ENCODE measurements at regions not wholly inside any gene's neighbourhood (a gene's known extent, or its start where the extent isn't known, plus 50 kb on each side); places are given as distances from the start of the nearest gene placed in this dataset.

DNA sequence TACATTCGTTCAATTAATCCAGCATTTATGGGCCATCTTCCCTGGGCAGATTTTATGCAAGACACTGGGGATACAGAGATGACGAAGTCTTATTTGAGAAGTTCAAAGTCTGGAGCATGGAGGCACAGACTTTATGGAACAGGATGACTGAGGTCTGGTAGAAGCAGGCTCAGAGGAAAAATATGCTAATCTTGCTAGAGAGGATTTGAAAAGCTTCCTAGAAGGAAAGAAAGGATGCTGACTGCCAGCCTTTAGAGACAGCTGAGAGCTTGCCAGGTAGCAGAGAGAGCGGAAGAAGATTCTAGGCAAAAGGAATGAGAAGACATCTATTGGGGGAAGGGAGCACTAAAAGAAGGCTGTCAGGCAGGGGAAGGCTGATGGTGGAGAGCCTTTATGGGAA lies 75.5 kb upstream of the ATP5PO start:
- TF ChIP-seq, protein P1, sequence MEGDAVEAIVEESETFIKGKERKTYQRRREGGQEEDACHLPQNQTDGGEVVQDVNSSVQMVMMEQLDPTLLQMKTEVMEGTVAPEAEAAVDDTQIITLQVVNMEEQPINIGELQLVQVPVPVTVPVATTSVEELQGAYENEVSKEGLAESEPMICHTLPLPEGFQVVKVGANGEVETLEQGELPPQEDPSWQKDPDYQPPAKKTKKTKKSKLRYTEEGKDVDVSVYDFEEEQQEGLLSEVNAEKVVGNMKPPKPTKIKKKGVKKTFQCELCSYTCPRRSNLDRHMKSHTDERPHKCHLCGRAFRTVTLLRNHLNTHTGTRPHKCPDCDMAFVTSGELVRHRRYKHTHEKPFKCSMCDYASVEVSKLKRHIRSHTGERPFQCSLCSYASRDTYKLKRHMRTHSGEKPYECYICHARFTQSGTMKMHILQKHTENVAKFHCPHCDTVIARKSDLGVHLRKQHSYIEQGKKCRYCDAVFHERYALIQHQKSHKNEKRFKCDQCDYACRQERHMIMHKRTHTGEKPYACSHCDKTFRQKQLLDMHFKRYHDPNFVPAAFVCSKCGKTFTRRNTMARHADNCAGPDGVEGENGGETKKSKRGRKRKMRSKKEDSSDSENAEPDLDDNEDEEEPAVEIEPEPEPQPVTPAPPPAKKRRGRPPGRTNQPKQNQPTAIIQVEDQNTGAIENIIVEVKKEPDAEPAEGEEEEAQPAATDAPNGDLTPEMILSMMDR (IDR thresholded peaks at IDR 0.05; ENCODE audit: poor library complexity) = no peak
- TF ChIP-seq EZH2 (IDR thresholded peaks at IDR 0.05; ENCODE audit: borderline replicate concordance) (no peak), EZH2phosphoT487 (IDR thresholded peaks at IDR 0.05; ENCODE audit: low read depth, severe bottlenecking, unreplicated experiment) (no peak)
